NCI-H748 treated with DMSO at 0.1 percent for 48 hours (cell line): ENCODE measurements at regions not wholly inside any gene's neighbourhood (a gene's known extent, or its start where the extent isn't known, plus 50 kb on each side); places are given as distances from the start of the nearest gene placed in this dataset.
"Not testable (repeated sequence)": the region's sequence is repeated elsewhere in the genome, so short reads cannot be mapped to it uniquely, and the experiment has no call there.

Source experiments
- DNase-seq: peaks from one replicate; lab custom pipeline; 2025; lab: John Stamatoyannopoulos, UW

GRCh38 chr6:135655055-135655454 is 157.5 kb upstream of the AHI1 start:
- DNase-seq, result no peak

- DNase-seq, result no peak
Observed at GRCh38 chr6:135657207-135657606, 159.7 kb upstream of the AHI1 start.

- no peak for DNase-seq
Observed at GRCh38 chr6:135658481-135658880, 160.9 kb upstream of the AHI1 start.

DNA sequence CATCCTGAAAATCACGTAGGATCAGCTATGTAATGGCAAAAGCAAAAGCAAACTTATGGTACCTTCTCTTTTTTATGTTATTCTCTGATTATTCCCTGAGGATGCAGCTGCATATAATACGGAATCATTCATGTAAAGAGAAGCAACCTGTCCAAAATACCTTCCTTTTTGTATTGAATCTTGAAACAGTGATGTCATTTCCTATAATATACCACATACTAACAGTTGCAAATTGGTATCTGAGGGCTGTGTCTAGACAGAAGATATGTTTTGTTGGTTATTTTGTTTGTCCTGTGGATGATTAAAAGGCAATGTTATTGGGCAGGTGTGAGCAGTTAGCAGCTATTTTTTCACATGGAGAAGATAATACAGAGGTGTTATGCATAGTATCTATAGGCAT is 161.4 kb upstream of the AHI1 start:
- DNase-seq, result no peak

DNA sequence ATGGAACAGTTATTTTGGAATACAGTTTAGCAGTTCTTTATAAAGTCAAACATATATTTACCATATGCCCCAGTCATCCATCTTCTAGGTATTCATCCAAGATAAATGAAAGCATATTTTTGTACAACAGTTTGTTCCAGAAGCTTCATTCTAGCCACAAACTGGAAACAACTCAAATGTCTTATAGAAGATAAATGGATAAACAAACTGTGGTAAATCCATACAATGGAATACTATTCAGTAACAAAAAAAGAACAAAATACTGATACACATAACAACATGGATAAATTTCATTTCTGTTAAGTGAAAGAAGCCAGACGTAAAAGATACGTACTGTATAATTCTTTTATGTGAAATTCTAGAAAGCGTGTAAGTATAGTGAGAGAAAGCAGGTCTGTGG is 167.0 kb upstream of the AHI1 start:
- DNase-seq, result no peak

DNA sequence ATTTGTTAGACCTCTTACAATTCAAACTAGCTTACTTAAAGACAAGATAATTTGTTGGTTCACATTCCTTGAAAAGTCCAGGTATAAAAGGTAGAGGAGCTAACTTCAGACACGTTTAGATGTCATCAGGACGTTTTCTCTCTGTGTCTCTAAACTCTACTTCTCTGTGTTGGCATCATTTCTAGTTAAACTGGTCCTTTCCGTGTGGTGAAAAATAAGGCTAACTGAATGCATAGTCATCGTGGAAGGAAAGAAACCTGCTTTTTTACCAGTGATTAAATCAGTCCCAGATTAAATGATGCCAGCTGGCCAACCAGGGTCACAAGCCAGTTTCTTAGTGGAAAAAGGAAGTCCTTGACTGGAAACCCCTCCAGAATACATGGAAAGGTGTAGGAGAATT is 168.4 kb upstream of the AHI1 start:
- no peak for DNase-seq

- DNase-seq, result peak; percentile 33
Observed at GRCh38 chr6:135667691-135668455, 170.3 kb upstream of the AHI1 start.

GRCh38 chr6:135672256-135672655 is 174.7 kb upstream of the AHI1 start:
- DNase-seq, result no peak

GRCh38 chr6:135673501-135674309 is 176.2 kb upstream of the AHI1 start:
- no peak for DNase-seq

DNA sequence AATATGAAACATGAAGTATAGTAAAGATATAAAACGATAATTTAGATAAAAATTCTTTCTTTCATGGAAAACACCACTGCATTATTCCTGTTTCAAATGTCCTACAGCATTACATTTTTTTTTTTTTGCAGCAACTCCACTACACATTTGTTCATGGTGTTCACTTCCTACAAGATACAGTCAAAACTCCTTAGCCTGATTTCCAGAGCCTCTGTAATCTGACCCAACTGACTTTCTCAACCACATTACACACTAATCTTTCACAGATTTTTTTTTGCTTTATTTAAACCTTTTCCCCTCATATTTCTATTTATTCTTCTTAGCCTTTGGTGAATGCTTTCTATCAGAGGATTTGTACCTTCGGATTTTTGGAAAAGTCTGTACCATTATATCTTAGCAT is 176.5 kb upstream of the PDE7B start:
- no peak for DNase-seq

- peak; percentile 37 for DNase-seq
Observed at GRCh38 chr6:135675862-135676261, 175.6 kb upstream of the PDE7B start.

GRCh38 chr6:135680964-135681913 is 170.3 kb upstream of the PDE7B start:
- no peak for DNase-seq

- no peak for DNase-seq
Observed at GRCh38 chr6:135686784-135687301, 164.7 kb upstream of the PDE7B start.

- DNase-seq, result not testable (repeated sequence)
Observed at GRCh38 chr6:135688476-135688875, 163.0 kb upstream of the PDE7B start.

- DNase-seq, result no peak
Observed at GRCh38 chr6:135692426-135692825, 159.1 kb upstream of the PDE7B start.

DNA sequence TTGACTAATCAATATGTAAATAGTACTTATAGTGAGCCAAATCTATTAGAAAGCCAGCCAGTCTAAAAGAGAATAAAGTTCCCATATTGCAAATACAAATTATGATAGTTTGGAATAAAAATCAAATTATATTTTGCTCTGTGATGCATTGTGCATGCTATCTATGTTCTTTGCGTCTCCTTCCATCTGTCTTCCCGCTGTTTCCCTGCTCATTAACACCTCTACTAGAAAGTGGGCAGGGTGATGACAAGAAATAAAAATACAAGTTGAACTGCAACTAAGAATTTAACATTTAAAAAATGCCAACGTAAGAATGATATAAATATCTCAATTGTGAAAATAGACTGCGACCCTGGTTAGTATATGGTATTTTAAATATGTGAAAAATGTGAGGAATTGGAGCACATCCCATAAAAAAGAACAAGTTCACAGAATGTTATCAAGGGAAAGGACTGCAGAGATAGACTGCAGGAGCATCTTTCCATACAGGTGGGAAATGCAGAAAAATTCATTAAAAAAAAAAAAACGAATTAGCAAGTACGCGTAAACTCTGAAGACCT is 157.6 kb upstream of the PDE7B start:
- DNase-seq, result no peak

GRCh38 chr6:135699705-135700104 is 151.8 kb upstream of the PDE7B start:
- no peak for DNase-seq

DNA sequence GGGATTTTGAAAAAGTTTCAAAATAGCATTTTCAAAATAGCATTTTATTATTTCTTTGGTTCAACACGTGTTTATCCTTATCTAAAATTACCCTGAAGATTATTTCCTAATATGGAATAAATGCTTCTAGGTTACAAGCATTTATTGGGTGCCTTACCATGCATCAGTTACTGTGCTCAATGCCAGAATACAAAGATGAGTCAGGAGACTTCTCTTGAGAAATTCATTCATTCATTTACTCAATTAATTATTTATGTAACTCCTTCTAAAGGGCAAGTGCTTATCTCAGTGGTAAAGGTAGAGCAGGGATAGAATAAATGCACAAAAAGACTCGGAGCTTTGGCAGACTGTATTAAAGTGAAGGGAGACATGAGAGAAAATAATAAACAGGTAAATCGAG is 150.1 kb upstream of the PDE7B start:
- no peak for DNase-seq

GRCh38 chr6:135703007-135703406 is 148.5 kb upstream of the PDE7B start:
- no peak for DNase-seq

GRCh38 chr6:135703621-135704020 is 147.9 kb upstream of the PDE7B start:
- DNase-seq, result no peak

DNA sequence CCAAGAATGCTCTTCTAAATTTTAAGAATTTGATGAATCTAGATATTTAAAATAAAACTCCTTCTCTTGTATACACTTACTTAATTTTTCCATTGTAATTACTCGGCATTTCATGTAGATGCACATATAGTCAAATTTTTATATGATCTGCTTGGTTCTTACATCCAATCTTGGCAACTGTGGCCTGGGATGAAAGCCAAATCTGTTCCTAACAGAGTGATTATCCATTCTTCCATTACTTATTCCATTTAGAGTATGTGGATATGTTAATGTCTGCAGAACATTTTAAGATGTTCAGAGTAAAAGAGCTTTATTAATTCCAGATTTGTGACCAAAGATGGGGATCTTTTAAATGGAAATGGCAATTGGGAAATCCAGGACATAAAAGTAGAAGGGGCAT is 144.1 kb upstream of the PDE7B start:
- DNase-seq, result no peak

DNA sequence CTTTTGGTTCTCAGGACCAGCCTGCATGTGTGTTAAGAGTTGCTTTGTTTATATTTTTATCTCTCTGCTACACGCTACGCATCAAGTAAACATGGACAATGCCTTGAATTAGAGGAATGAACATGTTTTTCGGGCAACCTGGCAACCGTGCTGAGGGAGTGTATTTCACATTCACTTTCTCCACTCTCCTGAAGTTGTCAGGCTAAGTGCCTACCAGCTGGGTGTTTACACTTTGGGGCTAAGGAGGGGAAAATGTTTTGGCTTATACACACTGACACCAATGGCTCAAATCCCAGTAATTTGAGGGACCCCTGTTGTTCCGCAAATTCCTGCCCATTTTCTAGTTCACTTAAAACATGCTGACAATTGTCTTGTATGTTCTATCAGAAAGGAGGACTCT is 141.5 kb upstream of the PDE7B start:
- DNase-seq, result no peak
